HG02763 (cell line): ENCODE measurements at regions not wholly inside any gene's neighbourhood (a gene's known extent, or its start where the extent isn't known, plus 50 kb on each side); places are given as distances from the start of the nearest gene placed in this dataset.
"Not testable (repeated sequence)": the region's sequence is repeated elsewhere in the genome, so short reads cannot be mapped to it uniquely, and the experiment has no call there.

Experiments
- ATAC-seq: cut with Tn5 transposase; IDR thresholded peaks from one replicate; pipeline ENCODE4 v1.9.1; 2021; ENCODE audit warnings: mild to moderate bottlenecking, moderate library complexity; ENCODE audit not compliant: unreplicated experiment

DNA sequence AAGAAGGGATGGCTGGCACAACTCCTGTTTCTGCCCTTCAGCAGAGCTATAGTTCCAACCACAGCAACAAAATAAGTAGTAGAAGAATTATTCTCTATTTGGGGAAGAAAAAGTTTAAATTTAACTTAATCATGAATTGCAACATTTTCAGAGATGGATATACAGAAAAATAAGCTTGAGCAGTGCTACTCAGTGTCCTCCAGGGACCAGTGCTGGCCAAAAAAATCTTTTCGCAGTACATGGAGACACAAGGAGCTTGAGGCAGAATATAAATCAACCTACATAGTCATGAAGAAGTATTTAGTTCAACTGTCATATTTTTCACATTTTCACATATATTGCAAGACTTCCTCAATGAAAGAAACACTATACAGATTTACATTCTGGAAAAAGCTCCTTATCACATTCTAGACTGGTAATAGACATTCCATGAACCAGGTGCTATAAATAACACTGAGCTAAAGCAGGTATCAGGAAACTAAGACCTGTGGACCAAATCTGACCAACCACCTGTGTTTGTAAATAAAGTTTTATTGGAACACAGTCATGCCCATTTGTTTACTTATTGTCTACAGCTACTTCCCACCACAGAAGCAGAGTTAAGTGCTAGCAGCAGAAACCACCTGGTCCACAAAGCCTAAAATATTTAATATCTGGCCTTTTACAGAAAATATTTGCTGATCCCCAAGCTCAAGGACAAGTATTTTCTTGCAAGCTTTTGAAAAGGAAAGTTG is 101.9 kb downstream of the RGS21 start:
- no peak for ATAC-seq

DNA sequence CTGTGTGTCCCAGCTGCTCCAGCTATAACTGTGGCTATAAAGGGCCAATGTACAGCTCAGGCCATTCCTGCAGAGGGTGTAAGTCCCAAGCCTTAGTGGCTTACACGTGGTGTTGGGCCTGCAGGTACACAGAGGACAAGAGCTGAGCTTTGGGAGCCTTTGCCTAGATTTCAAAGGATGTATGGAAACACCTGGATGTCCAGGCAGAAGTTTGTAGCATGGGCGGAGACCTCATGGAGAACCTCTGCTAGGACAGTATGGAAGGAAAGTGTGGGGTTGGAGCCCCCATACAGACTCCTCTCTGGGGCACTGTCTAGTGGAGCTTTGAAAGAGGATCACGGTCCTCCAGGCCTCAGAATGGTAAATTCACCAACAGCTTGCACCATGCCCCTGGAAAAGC is 113.9 kb downstream of the RGS21 start:
- no peak for ATAC-seq

DNA sequence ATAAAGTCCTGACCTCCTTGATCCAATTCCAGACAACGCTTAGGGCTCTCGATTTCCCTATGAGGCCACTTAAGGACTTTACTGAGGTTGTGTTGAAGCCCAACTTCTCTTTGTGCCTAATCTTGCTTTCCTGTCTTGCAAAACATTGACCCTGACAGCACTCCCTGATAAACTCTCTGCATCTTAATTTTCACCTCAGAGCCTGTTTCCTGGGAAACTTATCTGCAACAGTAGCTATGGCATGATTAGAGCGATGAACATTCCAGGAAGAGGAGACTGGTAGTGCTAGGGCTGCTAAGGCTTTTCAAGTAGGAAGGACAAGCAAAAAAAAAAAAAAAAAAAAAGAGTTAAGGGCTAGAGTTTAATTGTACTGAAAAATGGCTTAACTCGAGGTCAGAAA is 118.9 kb downstream of the RGS21 start:
- ATAC-seq = no peak

DNA sequence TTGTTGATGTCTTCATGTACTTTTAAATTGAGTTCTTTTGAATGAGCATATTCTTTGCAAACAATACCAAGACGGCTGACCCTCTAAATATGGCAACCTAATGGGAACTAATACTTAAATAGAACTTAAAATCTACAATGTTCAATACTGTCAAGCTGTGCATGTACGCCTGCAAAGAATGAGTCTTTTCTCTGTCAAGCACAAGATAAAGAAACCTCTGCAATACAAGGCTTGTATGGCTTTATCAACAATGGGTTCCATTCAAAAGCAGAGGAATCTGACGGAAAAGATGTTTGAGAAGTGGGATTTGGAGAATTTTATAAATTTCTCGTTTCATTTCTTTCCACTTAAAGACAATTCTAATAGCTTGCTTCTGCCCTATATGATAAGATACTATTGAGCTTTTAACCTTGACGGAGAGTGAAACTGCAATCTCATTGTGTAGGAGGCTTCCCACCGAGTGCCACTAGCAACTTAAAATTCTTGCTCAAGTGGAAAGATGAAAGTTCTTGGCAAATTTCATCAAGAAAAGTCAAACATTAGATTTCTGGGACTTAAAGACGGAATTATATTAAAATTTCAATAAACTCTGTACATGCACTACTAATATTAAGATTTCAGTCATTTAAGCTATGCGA is 119.8 kb downstream of the RGS21 start:
- no peak for ATAC-seq

DNA sequence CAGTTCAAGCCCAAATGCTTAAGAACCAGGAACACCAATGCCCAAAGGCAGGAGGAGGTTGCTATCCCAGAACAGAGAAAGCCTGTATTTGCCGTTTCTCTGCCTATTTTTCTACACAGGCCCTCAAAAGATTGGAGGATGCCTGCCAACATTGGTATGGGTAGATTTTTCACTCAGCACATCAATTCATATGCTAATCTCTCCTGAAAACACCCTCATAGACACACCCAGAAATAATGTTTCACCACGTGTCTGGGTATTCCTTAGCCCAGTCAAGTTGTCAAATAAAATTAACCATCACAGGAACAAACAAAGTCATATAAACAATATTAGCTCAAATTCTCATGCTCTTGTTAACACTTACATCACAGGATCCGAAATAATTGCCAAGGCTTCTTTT is 121.9 kb downstream of the RGS21 start:
- no peak for ATAC-seq

DNA sequence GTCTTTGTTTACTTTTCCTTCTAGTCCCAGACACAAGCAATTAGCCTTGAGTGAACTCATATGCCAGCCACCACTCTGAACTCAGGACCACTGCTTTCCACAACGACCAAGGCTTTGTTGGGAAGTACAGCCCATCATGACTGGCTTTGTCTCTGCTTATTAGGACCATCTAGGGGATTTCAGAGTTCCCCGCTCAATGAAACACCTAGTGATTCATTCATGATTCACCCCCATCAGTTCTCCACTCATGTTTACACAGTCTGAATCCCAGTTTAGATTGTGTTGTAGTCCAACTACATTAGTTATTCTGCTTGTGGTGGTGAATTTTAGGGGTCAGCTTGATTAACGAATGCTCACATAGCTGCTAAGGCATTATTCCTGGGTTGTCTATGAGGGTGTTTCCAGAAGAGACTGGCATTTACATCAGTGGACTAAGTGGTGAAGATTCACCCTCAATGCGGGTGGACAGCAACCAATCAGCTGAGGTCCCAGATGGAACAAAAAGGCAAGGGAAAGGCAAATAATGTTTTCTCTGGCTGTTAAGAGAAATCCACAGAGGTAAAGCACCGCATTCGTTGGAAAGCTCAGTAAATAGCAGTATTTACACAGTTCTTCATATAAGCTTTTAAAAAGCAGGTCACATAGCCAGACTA is 122.7 kb downstream of the RGS21 start:
- ATAC-seq = no peak

DNA sequence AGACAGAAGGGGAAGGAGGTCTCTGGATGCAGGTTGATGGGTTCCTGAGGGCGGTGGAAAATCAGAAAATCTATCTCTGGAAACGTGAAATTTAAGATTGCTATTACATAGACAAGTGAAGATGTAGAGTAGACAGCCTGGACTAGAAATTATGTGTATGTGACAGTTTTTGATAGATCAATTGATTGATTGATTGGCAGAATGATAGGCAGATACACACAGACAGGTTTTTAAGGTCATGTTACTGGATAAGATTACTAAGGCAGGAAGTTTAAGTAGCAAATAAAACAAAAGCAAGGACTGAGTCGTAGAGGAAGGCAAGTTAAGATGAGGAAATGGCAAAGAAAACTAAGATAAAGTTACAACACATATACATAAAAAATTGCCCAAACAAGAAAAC is 124.7 kb downstream of the RGS21 start:
- ATAC-seq = no peak

DNA sequence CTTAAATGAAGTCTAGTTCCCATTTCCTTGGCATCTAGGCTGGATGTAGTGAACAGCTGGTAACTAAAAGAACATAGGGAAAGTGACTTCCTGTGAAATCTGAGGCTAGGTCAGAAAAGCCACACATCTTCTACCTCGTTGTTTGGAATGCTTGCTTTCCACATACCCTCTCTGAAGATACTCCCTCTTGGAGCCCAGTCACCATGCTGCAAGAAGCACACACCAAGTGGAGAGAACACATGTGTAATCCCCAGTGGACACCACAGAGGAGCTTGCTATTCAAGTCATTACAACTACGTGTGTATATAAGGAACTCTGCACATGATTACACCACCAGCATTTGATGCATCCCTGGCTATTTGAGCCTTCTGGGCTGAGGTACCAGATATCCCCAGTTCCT is 125.9 kb downstream of the RGS21 start:
- no peak for ATAC-seq

DNA sequence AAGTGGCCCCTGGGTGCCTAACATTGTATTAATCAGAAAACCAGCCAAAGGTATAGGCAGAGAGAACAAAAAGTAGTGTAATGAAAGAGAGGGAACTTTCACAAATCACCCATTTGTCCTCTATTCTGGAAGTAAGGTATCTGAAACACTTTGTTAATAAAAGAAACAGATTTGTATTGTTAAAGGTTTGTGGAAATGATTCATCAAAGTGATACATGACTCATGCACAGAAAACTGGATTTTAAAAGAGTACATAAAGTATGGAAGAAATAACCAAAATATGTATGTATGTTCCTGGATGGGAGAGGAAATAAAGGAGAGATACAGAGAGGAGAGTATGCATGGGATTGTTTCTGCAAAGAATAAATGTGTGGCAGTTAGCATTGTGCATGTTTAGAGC is 126.8 kb downstream of the RGS21 start:
- ATAC-seq = no peak

DNA sequence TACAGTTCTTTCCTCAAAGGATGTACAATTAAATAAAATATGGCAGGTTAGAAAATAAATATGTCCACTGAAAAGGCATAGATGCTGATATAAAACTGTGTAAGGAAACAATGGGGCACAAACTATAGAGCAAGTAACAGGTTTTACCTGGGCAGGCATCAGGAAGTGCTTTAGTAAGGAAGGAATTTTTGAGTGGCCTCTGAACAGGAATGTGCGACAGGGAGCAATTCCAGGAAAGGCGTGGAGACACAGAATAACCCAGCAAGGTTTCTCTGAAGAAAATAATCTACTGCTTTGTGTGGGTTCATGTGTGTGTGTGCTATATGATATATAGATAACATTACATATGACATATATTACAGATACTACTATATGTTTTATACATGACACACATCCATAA is 128.4 kb downstream of the RGS21 start:
- no peak for ATAC-seq

DNA sequence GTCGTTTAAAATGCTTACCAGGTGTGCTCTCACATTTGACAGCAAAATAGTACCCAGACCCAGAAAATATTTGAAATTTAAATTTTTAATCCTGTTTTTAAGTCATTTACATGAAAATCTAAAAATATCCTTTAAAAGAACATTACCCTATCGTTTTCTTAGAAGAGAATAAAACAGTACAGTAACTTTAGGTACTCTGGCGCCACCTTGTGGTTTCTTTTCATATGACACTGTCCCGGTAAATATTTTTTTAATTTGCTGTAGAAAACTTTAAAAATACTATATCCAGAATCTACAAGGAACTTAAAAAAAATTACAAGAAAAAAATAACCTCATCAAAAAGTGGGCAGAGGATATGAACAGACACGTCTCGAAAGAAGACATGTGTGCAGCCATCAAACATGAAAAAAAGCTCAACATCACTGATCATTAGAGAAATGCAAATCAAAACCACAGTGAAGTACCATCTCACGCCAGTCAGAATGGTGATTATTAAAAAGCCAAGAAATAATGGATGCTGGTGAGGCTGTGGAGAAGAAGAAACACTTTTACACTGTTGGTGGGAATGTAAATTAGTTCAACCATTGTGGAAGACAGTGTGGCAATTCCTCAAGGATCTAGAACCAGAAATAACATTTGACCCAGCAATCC is 129.2 kb downstream of the RGS21 start:
- peak; percentile 61 for ATAC-seq

DNA sequence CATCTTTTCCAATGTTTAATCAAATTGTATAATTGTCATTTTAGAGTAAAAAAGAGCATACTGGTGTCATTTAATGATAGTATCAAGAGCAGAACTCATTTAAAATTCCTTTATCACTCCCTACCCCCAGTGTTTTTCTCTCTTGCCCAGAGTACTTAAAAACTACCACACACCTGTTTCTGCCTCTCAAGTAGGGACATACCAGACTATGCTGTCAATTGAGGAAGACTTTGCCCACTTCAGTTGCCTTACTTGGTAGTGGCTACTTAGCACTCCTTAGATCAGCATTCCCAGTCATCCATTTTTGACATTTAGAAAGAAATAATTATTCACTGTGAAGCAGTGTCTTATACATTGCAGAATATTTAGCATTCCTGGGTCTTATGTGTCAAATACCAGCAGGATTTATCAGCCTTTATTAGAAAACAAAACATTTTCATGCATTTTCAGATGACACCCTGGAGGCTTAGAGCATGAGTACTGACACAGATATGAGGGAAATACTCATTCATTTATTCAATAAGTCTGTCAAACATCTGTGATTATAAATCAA is 127.5 kb upstream of the RGS1 start:
- no peak for ATAC-seq

DNA sequence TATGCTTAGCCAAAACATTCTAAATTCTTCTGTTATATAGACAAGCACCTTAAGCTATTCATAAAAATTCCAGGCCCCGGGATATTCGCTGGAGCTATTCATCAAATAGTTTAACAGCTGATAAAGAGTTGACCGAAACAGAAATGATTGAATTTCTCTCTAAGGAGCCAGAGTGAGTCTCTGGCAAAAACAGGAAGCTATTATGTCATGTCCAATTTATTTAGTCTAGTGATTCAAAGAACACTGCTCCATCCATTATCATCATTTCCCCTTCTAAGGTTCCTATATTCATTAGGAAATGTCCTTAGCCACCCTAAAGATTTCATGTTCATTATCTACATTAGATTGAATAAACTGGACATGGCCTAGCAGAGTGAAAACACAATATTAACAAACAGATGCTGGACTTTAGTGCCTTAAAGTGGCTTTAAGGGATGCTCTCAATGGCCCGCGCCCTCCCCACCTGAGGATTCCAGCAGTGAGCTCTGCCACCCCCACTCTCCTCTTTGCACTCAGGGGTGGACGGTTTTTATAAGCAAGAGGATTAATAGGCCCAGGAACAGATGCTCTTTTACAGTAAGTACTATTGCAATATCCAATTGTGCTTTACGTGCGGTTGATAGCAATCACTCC is 122.1 kb upstream of the RGS1 start:
- no peak for ATAC-seq

DNA sequence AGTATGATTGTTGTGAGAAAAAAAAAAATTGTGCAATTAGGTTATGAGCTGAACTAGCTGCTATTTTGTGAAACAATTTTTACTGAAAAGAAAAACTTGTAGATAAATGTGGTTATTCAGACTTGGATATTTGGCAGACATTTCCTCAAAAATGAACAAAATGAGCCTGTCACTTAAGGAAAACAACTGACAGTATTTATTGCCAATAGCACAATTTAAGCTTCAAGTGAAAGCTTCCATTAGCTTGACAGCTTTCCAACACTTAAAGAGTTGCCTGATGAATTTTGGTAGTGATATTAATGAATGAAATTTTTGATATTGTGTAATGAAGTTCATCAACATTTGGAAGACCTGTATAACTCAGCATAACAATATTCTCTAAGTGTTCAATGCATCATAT is 116.1 kb upstream of the RGS1 start:
- ATAC-seq = no peak

DNA sequence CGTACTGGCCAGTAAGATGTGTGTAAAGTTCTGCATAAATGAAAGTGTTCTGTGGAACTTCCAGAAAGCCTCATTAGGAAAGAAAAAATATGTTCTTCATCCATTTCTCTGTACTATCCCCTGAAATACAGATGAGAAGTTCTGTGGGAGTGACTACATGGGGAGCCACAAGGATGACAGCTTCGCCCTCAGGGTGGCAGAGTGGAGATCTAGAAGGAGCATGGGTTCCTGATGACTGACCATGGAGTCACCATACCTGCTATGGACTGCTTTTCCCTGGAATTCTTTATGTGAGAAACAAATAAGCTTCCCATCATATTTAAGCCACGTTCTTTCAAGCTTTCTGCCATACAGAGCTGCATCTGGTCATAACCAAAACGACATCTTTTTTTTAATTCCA is 113.9 kb upstream of the RGS1 start:
- no peak for ATAC-seq

DNA sequence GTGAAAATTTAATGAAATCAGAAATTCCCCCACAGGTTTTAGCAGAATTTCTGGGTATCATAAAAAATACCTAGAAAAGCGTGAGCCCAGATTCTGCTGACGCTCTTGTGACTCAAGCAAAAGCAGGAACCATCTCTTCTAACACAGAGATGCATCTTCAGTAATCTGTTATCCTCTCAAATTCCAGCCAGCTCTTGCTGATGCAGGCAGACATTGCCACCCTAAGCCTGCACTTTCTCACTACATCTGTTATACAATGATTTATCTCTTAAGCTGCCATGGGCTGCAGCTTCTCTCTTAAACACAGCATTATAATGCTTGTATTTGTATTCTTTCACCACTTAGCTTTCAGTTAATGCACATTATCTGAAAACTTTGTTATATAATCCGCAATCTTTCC is 113.0 kb upstream of the RGS1 start:
- no peak for ATAC-seq

DNA sequence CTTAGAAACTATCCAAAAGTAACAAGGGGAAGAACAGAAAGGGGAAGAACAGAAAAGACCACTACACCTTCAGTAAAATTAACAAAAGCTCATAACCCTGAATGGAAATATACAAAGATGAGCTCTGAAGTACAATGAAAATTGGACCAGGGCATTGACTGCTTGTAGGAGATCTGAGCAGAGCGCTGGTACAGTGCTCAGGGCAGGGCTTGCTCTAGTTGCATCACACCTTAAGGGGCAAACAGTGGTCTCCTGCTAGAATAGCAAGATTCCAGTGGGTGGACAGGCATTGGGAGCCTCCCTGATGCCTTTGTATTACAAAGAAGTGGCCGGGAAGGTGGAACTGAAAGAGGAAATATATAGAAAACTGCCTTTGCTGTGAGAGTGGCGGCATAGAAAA is 111.9 kb upstream of the RGS1 start:
- no peak for ATAC-seq

DNA sequence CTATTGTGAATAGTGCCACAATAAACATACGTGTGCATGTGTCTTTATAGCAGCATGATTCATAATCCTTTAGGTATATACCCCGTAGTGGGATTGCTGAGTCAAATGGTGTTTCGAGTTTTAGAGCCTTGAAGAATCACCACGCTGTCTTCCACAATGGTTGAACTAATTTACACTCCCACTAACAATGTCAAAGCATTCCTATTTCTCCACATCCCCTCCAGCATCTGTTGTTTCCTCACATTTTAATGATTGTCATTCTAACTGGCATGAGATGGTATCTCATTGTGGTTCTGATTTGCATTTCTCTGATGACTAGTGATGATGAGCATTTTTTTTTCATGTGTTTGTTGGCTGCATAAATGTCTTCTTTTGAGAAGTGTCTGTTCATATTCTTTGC is 110.4 kb upstream of the RGS1 start:
- ATAC-seq = not testable (repeated sequence)

DNA sequence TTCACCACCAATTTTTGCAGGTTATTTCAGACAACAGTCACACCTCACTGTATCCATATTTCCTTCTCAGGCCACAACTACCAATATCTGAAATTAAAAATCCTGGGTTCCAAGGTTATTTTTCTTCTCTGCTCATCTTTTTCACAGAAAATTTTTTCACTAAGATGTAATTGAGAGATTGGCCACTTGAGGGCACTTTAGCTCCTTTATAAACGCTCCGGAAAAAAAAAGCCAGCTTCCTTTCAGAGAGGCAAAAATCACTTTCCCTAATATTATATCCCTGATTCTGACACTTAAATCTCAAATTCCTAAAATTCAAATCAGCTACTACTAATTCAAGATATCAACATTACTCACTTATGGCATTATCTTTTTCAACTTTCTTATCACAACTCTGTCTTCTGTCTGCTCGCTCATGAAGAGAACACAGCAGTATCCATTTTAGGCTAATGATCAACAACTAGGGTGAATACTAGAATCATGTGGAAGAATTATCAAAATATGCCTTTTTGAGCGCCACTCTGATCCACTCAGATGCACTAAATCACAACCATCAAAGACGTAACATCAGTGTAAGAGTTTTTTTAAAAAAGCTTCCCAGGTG is 101.4 kb upstream of the RGS1 start:
- ATAC-seq = no peak

DNA sequence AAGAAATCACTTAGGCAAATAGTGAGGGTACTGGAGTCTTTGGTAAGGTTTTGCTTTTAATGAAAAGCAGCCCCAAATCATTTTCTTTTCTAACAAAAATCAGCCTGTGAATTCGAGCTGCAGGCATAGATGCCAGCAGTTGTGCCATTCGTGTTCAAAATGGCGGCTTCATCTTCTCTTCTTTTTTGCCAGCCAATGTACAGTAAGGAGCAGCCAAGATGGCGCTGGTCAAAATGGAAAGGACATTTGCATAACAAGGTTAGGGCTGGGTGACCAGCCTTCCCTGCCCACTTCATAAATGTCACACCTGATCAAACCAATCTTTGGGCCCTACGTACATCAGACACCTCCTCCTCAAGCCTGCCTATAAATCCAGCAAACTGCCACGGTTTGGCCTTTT is 100.2 kb upstream of the RGS1 start:
- ATAC-seq = no peak

DNA sequence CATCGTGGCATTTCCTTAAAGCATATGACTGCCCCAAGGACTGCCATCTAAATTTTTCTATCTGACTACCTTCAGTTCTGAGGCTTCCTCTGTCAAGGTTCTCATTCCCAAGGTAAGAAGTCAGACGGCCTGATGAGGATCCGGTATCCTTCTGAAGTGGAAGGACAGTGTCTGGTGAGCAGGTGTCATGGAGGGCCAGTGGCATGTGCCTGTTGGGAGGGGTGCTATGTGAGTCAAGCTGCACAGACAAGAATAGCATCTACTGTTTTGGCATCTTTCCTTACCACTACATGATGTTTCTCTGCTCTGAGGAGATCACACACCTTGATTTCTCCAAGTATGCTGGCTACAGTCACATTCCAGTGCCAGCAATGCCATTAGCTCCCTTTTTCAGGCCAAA is 99.6 kb upstream of the RGS1 start:
- no peak for ATAC-seq
